Neutrophil (primary cell): ENCODE measurements at regions not wholly inside any gene's neighbourhood (a gene's known extent, or its start where the extent isn't known, plus 50 kb on each side); places are given as distances from the start of the nearest gene placed in this dataset.

Experiments
- H3K27ac ChIP-seq: fragments of 200-600 bp; sonication (generic); 2 replicates; pipeline ENCODE4 v1.5.1; 2016; ENCODE audit warnings: mild to moderate bottlenecking, moderate library complexity
- H3K27me3 ChIP-seq: fragments of 200-600 bp; sonication (generic); 2 replicates; pipeline ENCODE4 v1.6.0; 2016; ENCODE audit warnings: mild to moderate bottlenecking
- H3K36me3 ChIP-seq: fragments of 200-600 bp; sonication (generic); 2 replicates; pipeline ENCODE4 v1.5.1; 2017
- H3K4me1 ChIP-seq, 2 experiments: fragments of 200-600 bp in 1 of 2; sonication (generic) in 1 of 2; 1 replicate in 1 of 2; 2 replicates in 1 of 2; pipeline versions ENCODE4 v1.5.1 to v1.6.1; 2013 to 2016; ENCODE audit warnings: low read depth in 1 of 2, low read length in 1 of 2, mild to moderate bottlenecking in 1 of 2, moderate library complexity in 1 of 2; ENCODE audit not compliant: control insufficient read depth in 1 of 2, insufficient read depth in 1 of 2
- H3K4me3 ChIP-seq, 2 experiments: fragments of 200-600 bp in 1 of 2; sonication (generic) in 1 of 2; 1 replicate in 1 of 2; 2 replicates in 1 of 2; pipeline ENCODE4 v1.5.1; 2013 to 2016; ENCODE audit warnings: low read depth in 1 of 2, low read length in 1 of 2, mild to moderate bottlenecking in 1 of 2, moderate library complexity in 1 of 2
- H3K9me3 ChIP-seq: fragments of 200-600 bp; sonication (generic); 2 replicates; pipeline ENCODE4 v1.5.1; 2016
- CTCF ChIP-seq: fragments of 200-600 bp; sonication (generic); IDR thresholded peaks from 2 replicates; pipeline ENCODE4 v1.5.1; 2016; ENCODE audit warnings: antibody characterized with exemption

- H3K36me3 ChIP-seq, result no peaks in the 10 kb centered on the region
- TF ChIP-seq CTCF, result no peak
- peaks cover 20% of the 10 kb centered on the region for H3K27me3 ChIP-seq
- H3K4me3 ChIP-seq, result no peak overlapping the region
- no peaks in the 10 kb centered on the region for H3K4me1 ChIP-seq
- H3K27ac ChIP-seq, result no peak overlapping the region
- no peaks in the 10 kb centered on the region for H3K9me3 ChIP-seq
Observed at GRCh38 chr18:26667046-26667445, 118.7 kb upstream of the KCTD1 start.

- no peak overlapping the region for H3K27ac ChIP-seq
- no peaks in the 10 kb centered on the region for H3K9me3 ChIP-seq
- no peaks in the 10 kb centered on the region for H3K36me3 ChIP-seq
- peaks cover 0 to 3% of the 10 kb centered on the region in 2 experiments for H3K4me1 ChIP-seq
- H3K4me3 ChIP-seq, result no peak overlapping the region
- TF ChIP-seq CTCF, result no peak
- H3K27me3 ChIP-seq, result peaks cover 61% of the 10 kb centered on the region
Observed at GRCh38 chr18:26662996-26663395, 114.6 kb upstream of the KCTD1 start.

- H3K36me3 ChIP-seq, result no peaks in the 10 kb centered on the region
- H3K27me3 ChIP-seq, result peaks cover 98% of the 10 kb centered on the region
- TF ChIP-seq CTCF, result no peak
- H3K4me1 ChIP-seq, result peaks cover 9 to 21% of the 10 kb centered on the region in 2 experiments
- H3K4me3 ChIP-seq, result peak overlapping the region; percentile 72 to 76
- no peaks in the 10 kb centered on the region for H3K9me3 ChIP-seq
- H3K27ac ChIP-seq, result no peak overlapping the region
Observed at GRCh38 chr18:26657631-26658581, 109.6 kb upstream of the KCTD1 start.

- TF ChIP-seq CTCF, result no peak
- Histone ChIP-seq H3K27me3 (peaks cover 98% of the 10 kb centered on the region), H3K27ac (no peak overlapping the region), H3K4me1 (peaks cover 9 to 21% of the 10 kb centered on the region in 2 experiments), H3K36me3 (no peaks in the 10 kb centered on the region), H3K4me3 (peak overlapping the region; percentile 72 to 76), H3K9me3 (no peaks in the 10 kb centered on the region)
Observed at GRCh38 chr18:26656944-26657536, 108.7 kb upstream of the KCTD1 start.

DNA sequence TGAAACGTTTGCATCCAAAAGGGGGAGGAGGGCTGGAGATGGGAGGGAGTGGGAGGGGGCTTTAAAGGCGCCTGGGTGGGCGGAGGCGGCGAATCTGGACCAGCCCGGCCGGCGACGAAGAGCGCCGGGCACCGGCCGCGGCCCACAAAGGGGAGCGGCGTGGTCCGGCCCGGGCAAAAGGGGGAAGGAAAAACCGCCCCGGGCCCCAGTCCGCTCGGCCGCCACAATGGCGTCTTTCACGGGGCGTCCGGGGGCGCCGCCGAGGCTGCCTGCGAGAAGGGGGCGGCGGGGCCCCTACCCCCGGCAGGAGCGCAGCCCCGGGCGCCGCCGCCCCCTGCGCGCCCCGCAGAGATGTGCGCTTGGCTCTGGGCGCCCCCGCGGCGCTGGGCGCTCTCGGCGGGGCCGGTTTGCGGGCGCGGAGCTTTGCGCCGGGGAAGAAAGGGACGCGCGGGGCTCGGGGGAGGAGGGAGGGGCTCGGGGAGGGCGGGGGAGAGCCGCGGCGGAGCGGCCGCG lies 108.1 kb upstream of the KCTD1 start:
- peaks cover 9 to 21% of the 10 kb centered on the region in 2 experiments for H3K4me1 ChIP-seq

More for the DNA sequence above, 108.1 kb upstream of the KCTD1 start:
- H3K9me3 ChIP-seq, result no peaks in the 10 kb centered on the region
- H3K4me3 ChIP-seq, result peak overlapping the region; percentile 72 to 76
- H3K36me3 ChIP-seq, result no peaks in the 10 kb centered on the region
- no peak overlapping the region for H3K27ac ChIP-seq
- peaks cover 98% of the 10 kb centered on the region for H3K27me3 ChIP-seq
- no peak for TF ChIP-seq CTCF
